OCI-LY1 (cell line): ENCODE measurements at regions not wholly inside any gene's neighbourhood (a gene's known extent, or its start where the extent isn't known, plus 50 kb on each side); places are given as distances from the start of the nearest gene placed in this dataset.

ENCODE experiments used
- H2AFZ ChIP-seq: fragments of 200-600 bp; sonication (generic), shearing (Covaris generic); 2 replicates; pipeline ENCODE4 v1.6.0; 2014; ENCODE audit warnings: antibody characterized with exemption, mild to moderate bottlenecking, low read length
- H3F3A ChIP-seq: fragments of 200-600 bp; sonication (generic), shearing (Covaris generic); 2 replicates; pipeline ENCODE4 v1.6.0; 2014; ENCODE audit warnings: mild to moderate bottlenecking, antibody characterized with exemption, low read length, moderate library complexity; ENCODE audit not compliant: insufficient read depth
- H3K27ac ChIP-seq: fragments of 200-600 bp; sonication (generic); 2 replicates; pipeline ENCODE4 v1.5.1; 2014; ENCODE audit warnings: low read length, mixed run types, mild to moderate bottlenecking, low read depth; ENCODE audit not compliant: poor library complexity, severe bottlenecking
- H3K27me3 ChIP-seq: fragments of 200-600 bp; sonication (generic); 2 replicates; pipeline ENCODE4 v1.6.0; 2014; ENCODE audit warnings: antibody characterized with exemption, mild to moderate bottlenecking, low read length, moderate library complexity; ENCODE audit not compliant: insufficient read depth
- H3K36me3 ChIP-seq: fragments of 200-600 bp; sonication (generic); 2 replicates; pipeline ENCODE4 v1.6.1; 2014; ENCODE audit warnings: mild to moderate bottlenecking, antibody characterized with exemption, low read length, moderate library complexity, mixed read lengths; ENCODE audit not compliant: insufficient read depth
- H3K4me1 ChIP-seq: fragments of 200-600 bp; sonication (generic); 2 replicates; pipeline ENCODE4 v1.5.1; 2014; ENCODE audit warnings: mild to moderate bottlenecking, low read length, moderate library complexity; ENCODE audit not compliant: insufficient read depth, severe bottlenecking
- H3K4me2 ChIP-seq: fragments of 200-600 bp; sonication (generic), shearing (Covaris generic); 2 replicates; pipeline ENCODE4 v1.6.1; 2014; ENCODE audit warnings: low read length
- H3K4me3 ChIP-seq: fragments of 200-600 bp; sonication (generic); 2 replicates; pipeline ENCODE4 v1.5.1; 2014; ENCODE audit warnings: low read length, low read depth, mild to moderate bottlenecking, mixed read lengths; ENCODE audit not compliant: poor library complexity, severe bottlenecking
- H3K79me2 ChIP-seq: fragments of 200-600 bp; shearing (Covaris generic); 2 replicates; pipeline ENCODE4 v1.6.1; 2016; ENCODE audit warnings: mixed run types, low read length, mixed read lengths; ENCODE audit not compliant: insufficient read depth
- H3K9ac ChIP-seq: fragments of 200-600 bp; sonication (generic), shearing (Covaris generic); 2 replicates; pipeline ENCODE4 v1.6.1; 2014; ENCODE audit warnings: mild to moderate bottlenecking, low read length, mixed read lengths
- H3K9me2 ChIP-seq: fragments of 200-600 bp; sonication (generic), shearing (Covaris generic); 2 replicates; pipeline ENCODE4 v1.6.1; 2014; ENCODE audit warnings: low read depth, mild to moderate bottlenecking, low read length, mixed read lengths
- H3K9me3 ChIP-seq: fragments of 200-600 bp; shearing (Covaris generic); 2 replicates; pipeline ENCODE4 v1.6.1; 2014; ENCODE audit warnings: low read length, mixed read lengths
- H4K20me1 ChIP-seq: fragments of 200-600 bp; sonication (generic), shearing (Covaris generic); 2 replicates; pipeline ENCODE4 v1.6.0; 2016; ENCODE audit warnings: mild to moderate bottlenecking, low read length; ENCODE audit not compliant: insufficient read depth
- CTCF ChIP-seq: fragments of 200-600 bp; sonication (generic), shearing (Covaris generic); IDR thresholded peaks from 2 replicates; pipeline ENCODE4 v1.5.1; 2017; ENCODE audit warnings: mild to moderate bottlenecking, antibody characterized with exemption, low read length, moderate library complexity, mixed read lengths
- EZH2 ChIP-seq: fragments of 200-600 bp; sonication (generic), shearing (Covaris generic); IDR thresholded peaks from 2 replicates; pipeline ENCODE4 v1.8.0; 2017; ENCODE audit warnings: borderline replicate concordance, mixed run types, mild to moderate bottlenecking, antibody characterized with exemption, low read length, moderate library complexity, mixed read lengths

- Histone ChIP-seq H3K36me3 (no peaks in the 10 kb centered on the region), H3K27ac (no peak overlapping the region), H3K79me2 (no peaks in the 10 kb centered on the region), H3K4me1 (no peaks in the 10 kb centered on the region), H4K20me1 (no peaks in the 10 kb centered on the region), H3F3A (no peaks in the 10 kb centered on the region), H3K4me2 (no peak overlapping the region), H3K9me3 (no peaks in the 10 kb centered on the region), H3K4me3 (no peak overlapping the region), H3K9ac (no peak overlapping the region), H3K27me3 (no peaks in the 10 kb centered on the region), H2AFZ (no peak overlapping the region), H3K9me2 (no peaks in the 10 kb centered on the region)
- TF ChIP-seq CTCF = no peak
These were observed 124.8 kb upstream of the GPC1 start for GRCh38 chr2:240310645-240311044.

- Histone ChIP-seq H3K27me3 (no peaks in the 10 kb centered on the region), H2AFZ (no peak overlapping the region), H3K36me3 (no peaks in the 10 kb centered on the region), H3K9ac (no peak overlapping the region), H3K9me2 (no peaks in the 10 kb centered on the region), H3K4me2 (no peak overlapping the region), H3K79me2 (no peaks in the 10 kb centered on the region), H4K20me1 (no peaks in the 10 kb centered on the region), H3F3A (no peaks in the 10 kb centered on the region), H3K4me3 (no peak overlapping the region), H3K4me1 (no peaks in the 10 kb centered on the region), H3K9me3 (no peaks in the 10 kb centered on the region), H3K27ac (no peak overlapping the region)
- no peak for TF ChIP-seq EZH2
- TF ChIP-seq CTCF = no peak
These were observed 123.6 kb upstream of the GPC1 start for GRCh38 chr2:240311821-240312220.

GRCh38 chr2:240319221-240319854 is 116.1 kb upstream of the GPC1 start:
- Histone ChIP-seq H3K79me2 (no peaks in the 10 kb centered on the region), H3K27me3 (no peaks in the 10 kb centered on the region)

DNA sequence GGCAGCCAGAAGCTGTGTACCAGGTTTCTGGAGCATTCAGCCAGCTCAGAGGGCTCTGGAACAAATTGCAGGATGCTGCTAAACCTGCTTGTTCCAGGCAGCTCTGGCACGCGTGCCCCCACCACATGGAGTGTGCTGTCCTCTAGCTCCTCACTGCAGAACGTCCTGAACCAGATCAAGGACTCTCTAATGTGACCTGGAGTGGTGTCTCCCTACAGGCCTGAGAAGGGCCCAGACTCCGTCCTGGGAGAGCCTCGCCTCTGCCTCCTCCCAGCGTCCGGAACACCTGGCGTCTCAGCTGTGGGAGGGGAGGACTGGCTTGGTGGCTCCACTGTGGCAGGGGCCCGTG is 115.6 kb upstream of the GPC1 start:
- no peaks in the 10 kb centered on the region for H3F3A ChIP-seq
- H3K9me3 ChIP-seq = no peaks in the 10 kb centered on the region
- no peak overlapping the region for H3K9ac ChIP-seq
- no peak overlapping the region for H3K4me2 ChIP-seq
- no peak overlapping the region for H2AFZ ChIP-seq
- TF ChIP-seq CTCF (no peak), EZH2 (no peak)
- H3K27ac ChIP-seq = no peak overlapping the region
- H3K79me2 ChIP-seq = no peaks in the 10 kb centered on the region
- no peaks in the 10 kb centered on the region for H3K4me1 ChIP-seq
- H3K4me3 ChIP-seq = no peak overlapping the region
- H4K20me1 ChIP-seq = no peaks in the 10 kb centered on the region
- H3K36me3 ChIP-seq = no peaks in the 10 kb centered on the region
- H3K9me2 ChIP-seq = no peaks in the 10 kb centered on the region
- no peaks in the 10 kb centered on the region for H3K27me3 ChIP-seq

More at GRCh38 chr2:240319221-240319854, 116.1 kb upstream of the GPC1 start:
- H3K9me3 ChIP-seq = no peaks in the 10 kb centered on the region
- H3K4me3 ChIP-seq = no peak overlapping the region
- H3F3A ChIP-seq = no peaks in the 10 kb centered on the region
- no peak overlapping the region for H3K4me2 ChIP-seq
- TF ChIP-seq EZH2 = no peak
- no peaks in the 10 kb centered on the region for H3K36me3 ChIP-seq
- H3K9me2 ChIP-seq = no peaks in the 10 kb centered on the region
- no peak overlapping the region for H3K9ac ChIP-seq
- H2AFZ ChIP-seq = no peak overlapping the region
- H3K4me1 ChIP-seq = no peaks in the 10 kb centered on the region
- no peak overlapping the region for H3K27ac ChIP-seq
- H4K20me1 ChIP-seq = no peaks in the 10 kb centered on the region
